GM19463 (cell line): ENCODE measurements at regions not wholly inside any gene's neighbourhood (a gene's known extent, or its start where the extent isn't known, plus 50 kb on each side); places are given as distances from the start of the nearest gene placed in this dataset.
"Not testable (repeated sequence)": the region's sequence is repeated elsewhere in the genome, so short reads cannot be mapped to it uniquely, and the experiment has no call there.

Experiments used
- ATAC-seq: cut with Tn5 transposase; IDR thresholded peaks from one replicate; pipeline ENCODE4 v1.9.1; 2021; ENCODE audit warnings: mild to moderate bottlenecking, moderate library complexity; ENCODE audit not compliant: unreplicated experiment

GRCh38 chr6:102742028-102742427, 1348.5 kb downstream of the GRIK2 start:
- no peak for ATAC-seq

GRCh38 chr6:102736941-102737368, 1343.4 kb downstream of the GRIK2 start:
- no peak for ATAC-seq

DNA sequence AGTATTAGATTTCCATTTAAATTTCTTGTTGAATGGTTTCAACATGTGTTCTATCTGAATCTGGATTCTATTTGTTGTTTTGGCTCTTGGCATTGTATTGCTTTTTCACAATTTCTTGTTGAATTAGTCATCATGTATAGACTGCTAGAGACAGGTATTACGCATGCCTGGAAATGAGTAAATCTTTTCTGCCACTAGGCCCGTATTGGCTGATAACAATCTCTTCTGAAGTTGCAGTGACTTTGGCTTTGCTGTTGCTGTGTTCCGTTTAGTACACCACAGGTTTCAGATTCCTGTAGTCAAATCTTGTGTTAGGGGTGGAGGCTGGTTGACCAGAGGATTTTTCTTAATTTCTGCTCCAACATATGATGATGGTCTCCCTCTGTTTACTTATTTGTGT, 1339.4 kb downstream of the GRIK2 start:
- ATAC-seq: no peak

DNA sequence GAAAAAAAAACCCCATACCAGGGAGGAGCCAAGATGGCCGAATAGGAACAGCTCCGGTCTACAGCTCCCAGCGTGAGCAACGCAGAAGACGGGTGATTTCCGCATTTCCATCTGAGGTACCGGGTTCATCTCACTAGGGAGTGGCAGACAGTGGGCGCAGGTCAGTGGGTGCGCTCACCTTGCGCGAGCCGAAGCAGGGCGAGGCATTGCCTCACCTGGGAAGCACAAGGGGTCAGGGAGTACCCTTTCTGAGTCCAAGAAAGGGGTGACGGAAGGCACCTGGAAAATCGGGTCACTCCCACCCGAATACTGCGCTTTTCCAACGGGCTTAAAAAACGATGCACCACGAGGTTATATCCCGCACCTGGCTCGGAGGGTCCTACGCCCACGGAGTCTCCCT, 1328.6 kb downstream of the GRIK2 start:
- ATAC-seq: not testable (repeated sequence)

GRCh38 chr6:102717737-102718456, 1324.4 kb downstream of the GRIK2 start:
- no peak for ATAC-seq

DNA sequence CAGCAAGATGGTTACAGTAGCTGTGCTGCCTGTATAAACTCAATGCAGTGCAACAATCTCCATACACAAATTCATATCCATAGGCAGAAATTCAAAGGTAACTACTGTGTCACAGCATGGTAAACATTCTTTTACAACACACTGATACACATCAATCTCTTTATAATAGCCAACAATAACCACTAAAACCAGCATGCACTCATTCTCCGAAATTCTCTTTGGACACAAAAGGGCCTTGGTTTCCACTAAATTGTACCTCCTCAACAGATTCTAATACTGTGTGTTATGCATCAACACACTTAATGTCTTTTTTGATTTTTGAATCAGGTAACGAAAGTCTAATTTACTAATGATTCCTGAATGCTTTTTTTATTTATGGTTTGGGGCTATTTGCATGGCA, 1323.7 kb downstream of the GRIK2 start:
- ATAC-seq: no peak

DNA sequence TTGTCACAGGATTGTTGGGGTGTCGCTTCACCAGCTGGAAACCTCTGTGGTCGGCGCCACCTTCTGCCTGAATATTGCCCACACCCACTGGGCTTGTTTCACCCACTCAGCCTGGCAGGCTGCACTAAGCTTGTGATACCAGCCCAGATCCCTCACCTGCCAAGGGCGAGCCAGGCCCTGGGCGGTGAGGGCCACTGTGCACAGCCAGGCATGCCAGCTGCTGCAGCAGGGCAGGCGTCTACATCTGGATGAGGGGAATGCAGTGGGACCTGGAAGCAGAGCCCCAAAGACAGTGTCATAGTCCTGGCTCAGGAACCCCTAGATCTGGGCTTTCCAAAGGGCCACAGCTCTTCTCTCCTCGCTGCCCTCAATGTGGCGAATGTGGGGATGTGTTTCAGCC, 1307.5 kb downstream of the GRIK2 start:
- ATAC-seq: no peak

GRCh38 chr6:102686461-102686860, 1293.0 kb downstream of the GRIK2 start:
- ATAC-seq: no peak

- ATAC-seq: no peak
Measured at GRCh38 chr6:102680413-102680812, 1286.9 kb downstream of the GRIK2 start.

DNA sequence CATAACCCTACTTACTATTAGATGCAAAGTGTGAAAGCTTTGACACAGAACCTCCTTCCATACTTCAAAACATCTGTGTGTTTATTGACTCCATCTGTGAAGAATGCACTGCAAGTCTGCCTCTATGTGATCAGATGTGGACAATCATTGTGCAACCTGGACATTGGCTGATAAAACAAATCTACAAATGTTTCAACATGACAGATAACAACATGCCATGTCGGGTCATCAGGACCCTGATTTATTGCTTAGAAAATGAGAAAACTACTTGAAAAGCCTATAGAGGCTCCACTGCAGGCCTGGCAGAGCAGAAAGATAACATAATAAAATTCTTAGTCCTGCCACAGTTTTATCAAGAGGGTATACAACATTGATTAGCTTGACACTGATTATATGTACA, 1286.4 kb downstream of the GRIK2 start:
- ATAC-seq: no peak

- no peak for ATAC-seq
Measured at GRCh38 chr6:102677225-102677624, 1283.7 kb downstream of the GRIK2 start.

- ATAC-seq: no peak
Measured at GRCh38 chr6:102670735-102671134, 1277.2 kb downstream of the GRIK2 start.

GRCh38 chr6:102662851-102663250, 1269.3 kb downstream of the GRIK2 start:
- no peak for ATAC-seq

DNA sequence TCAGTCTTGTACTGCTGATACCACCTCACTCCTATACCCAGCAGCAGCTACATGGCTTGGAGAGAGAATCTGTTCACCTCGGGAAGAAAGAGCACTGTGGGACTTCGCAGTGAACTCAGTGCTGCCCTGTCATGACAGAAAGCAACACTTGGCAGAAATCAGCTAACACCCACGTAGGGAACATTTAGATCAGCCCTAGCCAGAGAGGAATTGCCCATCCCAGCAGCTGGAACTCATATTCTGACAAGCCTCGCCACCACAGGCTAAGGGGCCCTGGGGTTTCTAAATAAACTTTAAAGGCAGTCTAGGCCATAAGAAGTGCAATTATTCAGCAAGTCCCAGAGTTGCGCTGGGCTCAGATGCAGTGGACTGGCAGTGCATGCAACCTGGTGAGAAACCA, 1266.8 kb downstream of the GRIK2 start:
- no peak for ATAC-seq

GRCh38 chr6:102655823-102656222, 1262.3 kb downstream of the GRIK2 start:
- ATAC-seq: no peak

GRCh38 chr6:102641426-102641825, 1247.9 kb downstream of the GRIK2 start:
- ATAC-seq: no peak

DNA sequence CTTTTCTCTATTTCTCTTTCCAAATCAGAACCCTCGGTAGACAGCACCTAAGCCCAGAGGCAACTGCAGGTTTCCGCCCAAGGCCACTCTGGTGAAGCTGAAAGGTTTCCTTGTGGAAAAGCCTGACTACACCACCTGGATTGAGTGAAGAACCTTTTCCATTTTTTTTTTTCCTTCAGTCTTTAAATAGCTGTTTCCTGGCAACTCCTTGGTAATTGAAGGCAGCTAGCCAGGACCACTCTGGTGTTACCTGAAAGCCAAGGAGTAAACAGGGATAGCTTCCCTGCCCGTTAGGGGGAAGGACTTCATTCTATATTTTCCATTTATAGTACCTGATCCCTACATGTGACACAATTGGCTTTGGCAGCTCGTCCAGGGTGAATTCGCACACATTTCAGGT, 1238.4 kb downstream of the GRIK2 start:
- ATAC-seq: no peak

GRCh38 chr6:102623201-102623600, 1229.7 kb downstream of the GRIK2 start:
- no peak for ATAC-seq

DNA sequence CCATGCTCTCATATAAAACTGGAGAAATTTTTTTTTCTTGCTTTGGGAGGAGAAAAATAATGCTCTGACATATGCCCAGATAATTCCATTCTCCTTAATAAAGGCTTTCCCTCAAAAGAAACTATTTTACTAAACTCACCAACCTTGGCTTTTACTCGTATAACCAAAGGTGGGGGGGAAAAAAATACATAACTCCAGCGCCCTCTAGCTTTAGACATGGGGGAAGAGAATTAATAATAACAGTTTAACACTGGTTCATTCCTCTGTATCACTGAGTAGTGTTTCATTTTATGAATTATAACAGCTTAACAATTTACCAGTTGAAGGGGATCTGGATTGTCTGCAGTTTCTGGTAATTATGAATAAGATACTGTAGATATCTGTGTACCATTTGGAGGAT, 1226.1 kb downstream of the GRIK2 start:
- no peak for ATAC-seq

DNA sequence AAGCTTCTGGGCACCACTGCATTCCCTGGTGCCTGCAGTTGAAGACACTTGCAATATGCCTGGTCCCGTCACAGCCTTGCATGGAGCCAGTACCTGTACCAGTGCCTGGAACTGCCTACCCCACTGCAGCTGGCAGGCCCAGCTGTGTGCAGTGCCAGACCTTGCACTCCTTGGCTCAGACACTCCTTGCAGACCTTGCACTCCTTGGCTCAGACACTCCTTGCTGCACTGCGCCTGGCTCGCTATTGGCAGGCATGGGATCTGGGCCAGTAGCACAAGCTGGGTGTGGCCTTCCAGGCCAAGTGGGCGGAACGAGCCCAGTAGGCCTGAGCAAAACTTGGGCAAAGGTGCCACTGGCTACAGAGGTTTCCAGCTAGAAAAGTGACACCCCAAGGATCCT, 1189.1 kb downstream of the GRIK2 start:
- ATAC-seq: no peak

GRCh38 chr6:102581378-102582124, 1188.0 kb downstream of the GRIK2 start:
- ATAC-seq: no peak

GRCh38 chr6:102571236-102571908, 1177.9 kb downstream of the GRIK2 start:
- no peak for ATAC-seq
